AG04450 (cell line): ENCODE measurements at regions not wholly inside any gene's neighbourhood (a gene's known extent, or its start where the extent isn't known, plus 50 kb on each side); places are given as distances from the start of the nearest gene placed in this dataset.
A peak's percentile ranks its signal among the peaks of the same experiment; 100 is the strongest.

Experiments
- CTCF ChIA-PET: fragments of 300-600, 350-600 bp; formaldehyde crosslinking; extraction: SDS; loops from one replicate; lab custom pipeline; 2022; ENCODE audit warnings: antibody characterized with exemption, inconsistent platforms; lab: Charles Lee
- POLR2A ChIA-PET: fragments of 350-600 bp; formaldehyde crosslinking; extraction: SDS; loops from one replicate; lab custom pipeline; 2021; ENCODE audit warnings: antibody characterized with exemption, inconsistent platforms; lab: Yijun Ruan, JAX
- DNase-seq: peaks from one replicate; pipeline ENCODE4 v3.0.0-alpha.2; 2011; ENCODE audit warnings: low read depth, low spot score
- H3K27ac ChIP-seq: one replicate; pipeline ENCODE4 v1.5.1; 2012; ENCODE audit warnings: low read depth, low read length, control low read depth
- H3K27me3 ChIP-seq: one replicate; pipeline ENCODE4 v1.6.0; 2012; ENCODE audit warnings: low read length; ENCODE audit not compliant: control insufficient read depth, insufficient read depth
- H3K4me3 ChIP-seq: 2 replicates; pipeline ENCODE4 v1.5.1; 2011; ENCODE audit warnings: mild to moderate bottlenecking, low read depth, low read length, control low read depth
- H3K9me3 ChIP-seq: 2 replicates; pipeline ENCODE4 v1.5.1; 2012; ENCODE audit warnings: low read length; ENCODE audit not compliant: control insufficient read depth, insufficient read depth
- TF ChIP-seq, protein P1 (sequence below): IDR thresholded peaks from 2 replicates; pipeline ENCODE4 v1.5.1; 2011; ENCODE audit warnings: low read depth, low read length, control low read depth, inconsistent platforms

DNA sequence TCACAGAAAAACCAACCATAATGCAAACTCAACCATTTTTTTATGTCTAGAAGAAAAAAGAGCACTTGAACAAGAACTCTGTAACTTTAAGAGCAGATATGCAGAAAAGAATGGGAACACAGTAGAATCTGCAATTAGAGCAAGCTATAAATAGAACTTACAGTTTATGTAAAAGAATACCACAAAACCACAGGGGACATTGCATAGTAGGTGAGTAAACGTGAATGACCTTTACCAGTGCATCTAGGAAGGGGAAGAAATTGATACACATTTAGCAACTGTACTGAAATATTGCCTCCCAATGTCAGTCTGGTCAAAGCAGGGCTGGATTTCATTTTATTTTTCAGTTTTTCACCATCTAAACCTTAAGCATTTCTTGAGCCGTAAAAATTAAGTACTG is 242.2 kb upstream of the EDNRB start:
- H3K9me3 ChIP-seq: no peaks in the 10 kb centered on the region
- ChIA-PET CTCF (interaction anchor here (0.7 to 1.2 kb wide), 2 partner anchors 22 to 80 kb away, joined by 3 to 4 read pairs; no protein-coding TSS in a partner anchor), POLR2A (no interaction called here)
- H3K4me3 ChIP-seq: no peak overlapping the region
- no peaks in the 10 kb centered on the region for H3K27me3 ChIP-seq
- no peak overlapping the region for H3K27ac ChIP-seq
- TF ChIP-seq, protein P1, sequence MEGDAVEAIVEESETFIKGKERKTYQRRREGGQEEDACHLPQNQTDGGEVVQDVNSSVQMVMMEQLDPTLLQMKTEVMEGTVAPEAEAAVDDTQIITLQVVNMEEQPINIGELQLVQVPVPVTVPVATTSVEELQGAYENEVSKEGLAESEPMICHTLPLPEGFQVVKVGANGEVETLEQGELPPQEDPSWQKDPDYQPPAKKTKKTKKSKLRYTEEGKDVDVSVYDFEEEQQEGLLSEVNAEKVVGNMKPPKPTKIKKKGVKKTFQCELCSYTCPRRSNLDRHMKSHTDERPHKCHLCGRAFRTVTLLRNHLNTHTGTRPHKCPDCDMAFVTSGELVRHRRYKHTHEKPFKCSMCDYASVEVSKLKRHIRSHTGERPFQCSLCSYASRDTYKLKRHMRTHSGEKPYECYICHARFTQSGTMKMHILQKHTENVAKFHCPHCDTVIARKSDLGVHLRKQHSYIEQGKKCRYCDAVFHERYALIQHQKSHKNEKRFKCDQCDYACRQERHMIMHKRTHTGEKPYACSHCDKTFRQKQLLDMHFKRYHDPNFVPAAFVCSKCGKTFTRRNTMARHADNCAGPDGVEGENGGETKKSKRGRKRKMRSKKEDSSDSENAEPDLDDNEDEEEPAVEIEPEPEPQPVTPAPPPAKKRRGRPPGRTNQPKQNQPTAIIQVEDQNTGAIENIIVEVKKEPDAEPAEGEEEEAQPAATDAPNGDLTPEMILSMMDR: no peak
- peak; percentile 61 for DNase-seq

DNA sequence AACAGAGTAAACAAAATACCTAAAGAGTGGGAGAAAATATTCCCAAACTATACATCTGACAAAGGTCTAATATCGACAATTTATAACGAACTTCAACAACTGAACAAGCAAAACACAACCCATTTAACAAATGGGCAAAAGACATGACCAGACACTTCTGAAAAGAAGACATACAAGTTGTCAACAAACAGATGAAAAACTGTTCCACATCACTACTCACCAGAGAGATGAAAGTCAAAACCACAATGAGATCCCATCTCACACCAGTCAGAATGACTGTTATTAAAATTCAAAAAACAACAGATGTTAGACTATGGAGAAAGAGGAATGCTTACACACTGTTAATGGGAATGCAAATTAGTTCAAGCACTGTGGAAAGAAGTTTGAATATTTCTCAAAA is 233.8 kb upstream of the EDNRB start:
- no peak for DNase-seq
- ChIA-PET CTCF (interaction anchor here (2.1 kb wide), 1 partner anchor 14 kb away, joined by 10 read pairs; no protein-coding TSS in a partner anchor), POLR2A (no interaction called here)
- Histone ChIP-seq H3K4me3 (no peak overlapping the region), H3K9me3 (no peaks in the 10 kb centered on the region), H3K27ac (no peak overlapping the region), H3K27me3 (no peaks in the 10 kb centered on the region)
- TF ChIP-seq, protein P1: no peak

- TF ChIP-seq, protein P1: no peak
- peak; percentile 27 for DNase-seq
- ChIA-PET POLR2A (interaction anchor here (0.7 kb wide), 1 partner anchor 19 kb away, joined by 5 read pairs; no protein-coding TSS in a partner anchor), CTCF (interaction anchor here (2.2 to 3.2 kb wide), 2 partner anchors 10 to 26 kb away, joined by 15 to 18 read pairs; no protein-coding TSS in a partner anchor)
- Histone ChIP-seq H3K4me3 (no peak overlapping the region), H3K27me3 (no peaks in the 10 kb centered on the region), H3K9me3 (no peaks in the 10 kb centered on the region), H3K27ac (no peak overlapping the region)
These were observed 229.3 kb upstream of the EDNRB start for GRCh38 chr13:78147905-78148304.

DNA sequence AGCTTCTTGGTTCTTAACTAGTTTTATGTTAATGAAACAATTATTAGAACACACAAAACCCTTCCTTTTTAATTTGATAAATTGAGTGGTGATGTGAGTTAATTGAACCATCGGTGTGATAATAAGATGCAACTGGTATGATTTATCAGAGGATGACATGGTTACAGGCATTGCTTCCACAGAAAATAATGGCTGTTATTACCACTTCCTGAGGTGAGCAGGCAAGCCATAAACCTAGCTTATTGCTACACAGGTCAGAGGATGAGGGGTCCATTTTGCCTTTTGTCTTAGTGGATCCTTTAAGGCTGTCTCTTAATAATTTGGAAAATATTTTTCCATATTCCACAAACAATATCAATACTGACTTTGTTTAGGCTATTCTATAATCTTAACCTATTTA is 226.6 kb upstream of the EDNRB start:
- no peaks in the 10 kb centered on the region for H3K9me3 ChIP-seq
- no peak overlapping the region for H3K4me3 ChIP-seq
- ChIA-PET CTCF (interaction anchor here (1.7 kb wide), 1 partner anchor 24 kb away, joined by 6 read pairs; no protein-coding TSS in a partner anchor), POLR2A (no interaction called here)
- no peak for DNase-seq
- TF ChIP-seq, protein P1: no peak
- H3K27ac ChIP-seq: no peak overlapping the region
- H3K27me3 ChIP-seq: no peaks in the 10 kb centered on the region

DNA sequence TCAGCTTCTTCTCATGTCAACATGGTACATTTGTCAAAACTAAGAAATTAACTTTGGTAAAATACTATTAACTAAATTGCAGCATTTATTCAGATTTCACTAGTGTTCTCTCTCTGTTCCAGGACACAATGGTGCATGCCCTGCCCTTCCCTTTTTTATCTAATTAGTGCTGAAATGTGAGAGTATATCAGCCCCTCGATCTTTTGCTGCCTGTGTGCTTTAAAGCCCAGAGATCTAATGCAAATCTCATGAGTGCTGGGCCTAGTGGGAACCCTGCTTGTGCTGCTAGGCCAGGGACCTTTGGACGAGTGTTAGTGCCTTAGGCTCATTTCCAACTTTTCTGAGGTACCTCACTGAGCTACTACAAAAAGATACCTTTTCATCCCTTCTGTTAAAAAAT is 221.1 kb upstream of the EDNRB start:
- Histone ChIP-seq H3K9me3 (no peaks in the 10 kb centered on the region), H3K4me3 (no peak overlapping the region), H3K27ac (no peak overlapping the region), H3K27me3 (no peaks in the 10 kb centered on the region)
- ChIA-PET CTCF (interaction anchor here (0.9 to 9.3 kb wide), 4 partner anchors 7 to 839 kb away, joined by 3 to 70 read pairs (median 18); no protein-coding TSS in a partner anchor), POLR2A (no interaction called here)
- no peak for DNase-seq
- TF ChIP-seq, protein P1: no peak
